Stimulated activated naive B cell treated with anti-CD40 and anti-IgM and Interleukin-4, amounts not matched to agents 10 μg/mL and 1 μg/mL and 100 μg/mL, for 72 hours (primary cell): ENCODE measurements at regions not wholly inside any gene's neighbourhood (a gene's known extent, or its start where the extent isn't known, plus 50 kb on each side); places are given as distances from the start of the nearest gene placed in this dataset.
"Not testable (repeated sequence)": the region's sequence is repeated elsewhere in the genome, so short reads cannot be mapped to it uniquely, and the experiment has no call there.

Source experiments
- ATAC-seq, 2 donors: fragments of 150-1000 bp; cut with Tn5 transposase; replicated peaks; 2 replicates each; pipeline ENCODE4 v1.10.0; 2021; ENCODE audit warnings: moderate library complexity in 1 of 2
- DNase-seq: peaks from one replicate; pipeline ENCODE4 v3.0.0; 2021
- H3K27ac Mint-ChIP-seq: one replicate; pipeline ENCODE4 v1.8.0; 2022; ENCODE audit warnings: mild to moderate bottlenecking, mixed read lengths
- H3K27me3 Mint-ChIP-seq, 2 donors: one replicate each; pipeline ENCODE4 v1.8.0; 2022; ENCODE audit warnings: mixed read lengths in 2 of 2
- H3K36me3 Mint-ChIP-seq, 2 donors: one replicate each; pipeline ENCODE4 v1.8.0; 2022; ENCODE audit warnings: mixed read lengths in 2 of 2, mild to moderate bottlenecking in 1 of 2
- H3K4me1 Mint-ChIP-seq, 2 donors: one replicate each; pipeline ENCODE4 v1.8.0; 2022; ENCODE audit warnings: mixed read lengths in 2 of 2, mild to moderate bottlenecking in 1 of 2
- H3K4me3 Mint-ChIP-seq, 2 donors: one replicate each; pipeline ENCODE4 v1.8.0; 2022; ENCODE audit warnings: mild to moderate bottlenecking in 2 of 2, mixed read lengths in 2 of 2, moderate library complexity in 1 of 2
- H3K9me3 Mint-ChIP-seq, 2 donors: one replicate each; pipeline ENCODE4 v1.8.0; 2022; ENCODE audit warnings: mixed read lengths in 2 of 2, mild to moderate bottlenecking in 1 of 2

DNA sequence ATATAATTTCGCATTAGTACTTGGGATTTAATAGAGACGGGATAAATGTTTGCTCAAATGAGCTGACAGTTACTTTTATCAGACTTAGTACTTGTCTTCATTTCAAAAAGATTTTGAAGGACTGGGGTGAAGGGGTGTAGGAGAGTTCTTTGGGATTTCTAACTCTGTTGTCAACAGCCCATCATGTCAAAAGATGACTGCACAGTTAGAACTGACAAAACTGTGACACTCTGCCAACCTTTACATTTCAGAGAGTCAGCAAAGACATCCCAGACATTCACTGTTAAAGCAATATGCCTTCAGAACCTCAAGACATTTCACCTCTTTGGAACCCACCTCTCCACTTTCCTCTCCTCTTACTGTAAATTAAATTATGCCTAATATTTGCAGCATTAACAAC, 285.4 kb upstream of the SPHKAP start:
- H3K27me3 Mint-ChIP-seq = no peaks in the 10 kb centered on the region
- peaks cover 0 to 3% of the 10 kb centered on the region in 2 donors for H3K9me3 Mint-ChIP-seq
- no peaks in the 10 kb centered on the region for H3K4me1 Mint-ChIP-seq
- H3K27ac Mint-ChIP-seq = no peak overlapping the region
- DNase-seq (no peak), ATAC-seq (no peak)
- no peaks in the 10 kb centered on the region for H3K36me3 Mint-ChIP-seq
- H3K4me3 Mint-ChIP-seq = no peak overlapping the region

- no peak overlapping the region for H3K4me3 Mint-ChIP-seq
- H3K27me3 Mint-ChIP-seq = no peaks in the 10 kb centered on the region
- DNase-seq = no peak
- H3K36me3 Mint-ChIP-seq = no peaks in the 10 kb centered on the region
- no peaks in the 10 kb centered on the region for H3K4me1 Mint-ChIP-seq
- H3K9me3 Mint-ChIP-seq = no peaks in the 10 kb centered on the region
- no peak overlapping the region for H3K27ac Mint-ChIP-seq
- no peak for ATAC-seq
Observed at GRCh38 chr2:228465408-228465807, 283.9 kb upstream of the SPHKAP start.

- no peak for ATAC-seq
- H3K36me3 Mint-ChIP-seq = no peaks in the 10 kb centered on the region
- no peaks in the 10 kb centered on the region for H3K27me3 Mint-ChIP-seq
- no peak overlapping the region for H3K27ac Mint-ChIP-seq
- no peak for DNase-seq
- no peak overlapping the region for H3K4me3 Mint-ChIP-seq
- H3K9me3 Mint-ChIP-seq = peaks cover 29 to 34% of the 10 kb centered on the region in 2 donors
- no peaks in the 10 kb centered on the region for H3K4me1 Mint-ChIP-seq
Observed at GRCh38 chr2:228458364-228458763, 276.9 kb upstream of the SPHKAP start.

- Mint-ChIP-seq H3K9me3 (peaks cover 4 to 5% of the 10 kb centered on the region in 2 donors), H3K4me3 (no peak overlapping the region), H3K4me1 (no peaks in the 10 kb centered on the region), H3K36me3 (no peaks in the 10 kb centered on the region), H3K27me3 (no peaks in the 10 kb centered on the region), H3K27ac (no peak overlapping the region)
- ATAC-seq = no peak
- no peak for DNase-seq
Observed at GRCh38 chr2:228447266-228447915, 265.9 kb upstream of the SPHKAP start.

DNA sequence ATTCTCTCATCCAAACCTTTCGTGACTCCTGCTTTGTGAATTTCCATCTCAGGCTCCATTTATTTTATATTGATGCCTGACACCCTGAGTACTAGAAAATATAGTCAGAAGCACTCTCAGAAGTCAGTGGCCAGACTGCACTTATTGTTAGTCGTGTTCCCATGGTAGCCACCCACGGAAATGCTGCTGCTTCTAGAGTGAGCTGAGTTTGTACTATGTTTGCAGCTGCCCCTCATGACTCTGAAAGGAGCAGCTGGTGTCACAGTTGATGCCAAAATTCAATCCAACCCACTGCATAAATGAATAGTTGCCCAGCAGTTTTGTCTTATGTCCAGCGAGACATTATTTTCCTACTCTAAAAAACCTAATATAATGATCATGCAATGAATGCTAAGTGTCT, 265.2 kb upstream of the SPHKAP start:
- no peak overlapping the region for H3K27ac Mint-ChIP-seq
- H3K9me3 Mint-ChIP-seq = peaks cover 4 to 5% of the 10 kb centered on the region in 2 donors
- no peaks in the 10 kb centered on the region for H3K36me3 Mint-ChIP-seq
- no peak overlapping the region for H3K4me3 Mint-ChIP-seq
- H3K4me1 Mint-ChIP-seq = no peaks in the 10 kb centered on the region
- ATAC-seq (no peak), DNase-seq (no peak)
- no peaks in the 10 kb centered on the region for H3K27me3 Mint-ChIP-seq

GRCh38 chr2:228444161-228444560, 262.7 kb upstream of the SPHKAP start:
- Mint-ChIP-seq H3K27me3 (no peaks in the 10 kb centered on the region), H3K27ac (no peak overlapping the region), H3K36me3 (no peaks in the 10 kb centered on the region), H3K4me3 (no peak overlapping the region), H3K9me3 (peaks cover 0 to 4% of the 10 kb centered on the region in 2 donors), H3K4me1 (no peaks in the 10 kb centered on the region)
- ATAC-seq (no peak), DNase-seq (no peak)

DNA sequence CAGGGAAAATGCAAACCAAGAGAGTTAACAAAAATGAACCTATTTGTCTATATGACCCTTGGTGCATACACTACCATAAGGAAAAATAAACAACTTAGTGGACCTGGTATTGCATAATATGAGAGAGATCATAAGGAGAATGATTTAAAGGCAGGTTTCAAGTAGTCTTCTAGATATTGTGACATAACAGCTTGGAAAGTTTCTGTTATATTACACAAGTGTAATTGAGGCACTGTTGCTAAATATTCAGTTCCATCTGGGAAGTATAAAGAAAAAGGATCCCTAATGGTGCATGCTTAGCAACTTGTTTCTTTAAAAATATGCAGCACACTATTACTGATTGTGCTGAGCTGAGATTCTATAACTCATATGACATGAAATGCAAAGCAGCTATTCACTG, 252.2 kb upstream of the SPHKAP start:
- Mint-ChIP-seq H3K27ac (no peak overlapping the region), H3K36me3 (no peaks in the 10 kb centered on the region), H3K9me3 (peaks cover 3 to 7% of the 10 kb centered on the region in 2 donors), H3K4me1 (no peaks in the 10 kb centered on the region), H3K4me3 (no peak overlapping the region), H3K27me3 (no peaks in the 10 kb centered on the region)
- no peak for ATAC-seq
- no peak for DNase-seq

GRCh38 chr2:228432116-228432515, 250.6 kb upstream of the SPHKAP start:
- no peaks in the 10 kb centered on the region for H3K4me1 Mint-ChIP-seq
- H3K36me3 Mint-ChIP-seq = no peaks in the 10 kb centered on the region
- no peak overlapping the region for H3K27ac Mint-ChIP-seq
- H3K27me3 Mint-ChIP-seq = no peaks in the 10 kb centered on the region
- DNase-seq (no peak), ATAC-seq (no peak)
- peaks cover 11 to 13% of the 10 kb centered on the region in 2 donors for H3K9me3 Mint-ChIP-seq
- no peak overlapping the region for H3K4me3 Mint-ChIP-seq

- Mint-ChIP-seq H3K9me3 (peaks cover 11 to 13% of the 10 kb centered on the region in 2 donors), H3K27ac (no peak overlapping the region), H3K4me3 (no peak overlapping the region), H3K4me1 (no peaks in the 10 kb centered on the region), H3K36me3 (no peaks in the 10 kb centered on the region), H3K27me3 (no peaks in the 10 kb centered on the region)
- DNase-seq (no peak), ATAC-seq (no peak)
Observed at GRCh38 chr2:228430986-228431385, 249.5 kb upstream of the SPHKAP start.

DNA sequence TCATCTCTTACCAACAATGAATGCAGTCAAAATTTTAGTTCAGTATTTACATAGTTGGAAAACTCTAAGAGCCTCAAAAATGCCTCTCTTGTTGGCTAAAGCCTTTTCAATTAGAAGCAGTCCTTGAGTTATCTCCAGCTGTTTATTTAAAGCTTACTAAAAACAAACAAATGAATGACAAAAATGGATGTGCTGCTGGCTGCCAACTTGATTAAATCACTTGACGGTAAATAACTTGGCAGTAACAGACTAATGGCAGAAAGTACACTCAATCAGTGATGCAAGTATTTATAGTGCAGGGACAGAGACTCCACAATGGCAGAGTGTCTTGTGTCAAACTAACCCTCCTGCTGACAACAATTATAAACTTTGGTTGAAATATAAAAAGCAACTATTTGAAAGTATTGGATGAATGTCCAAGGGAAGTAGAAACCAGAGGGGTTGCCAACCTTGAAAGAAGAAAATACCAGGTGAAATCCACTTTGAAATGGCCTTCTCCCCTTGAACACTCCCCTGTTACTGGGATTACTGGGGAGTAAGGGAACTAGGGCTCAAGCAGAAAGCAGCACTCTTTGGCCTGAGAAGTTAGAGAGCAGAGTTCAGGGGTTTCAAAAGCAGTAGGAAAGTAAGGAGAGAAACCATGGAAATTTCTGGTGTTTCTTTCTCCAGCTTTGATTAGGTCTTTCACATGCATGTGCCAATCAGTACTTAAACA, 245.2 kb upstream of the SPHKAP start:
- DNase-seq = no peak

DNA sequence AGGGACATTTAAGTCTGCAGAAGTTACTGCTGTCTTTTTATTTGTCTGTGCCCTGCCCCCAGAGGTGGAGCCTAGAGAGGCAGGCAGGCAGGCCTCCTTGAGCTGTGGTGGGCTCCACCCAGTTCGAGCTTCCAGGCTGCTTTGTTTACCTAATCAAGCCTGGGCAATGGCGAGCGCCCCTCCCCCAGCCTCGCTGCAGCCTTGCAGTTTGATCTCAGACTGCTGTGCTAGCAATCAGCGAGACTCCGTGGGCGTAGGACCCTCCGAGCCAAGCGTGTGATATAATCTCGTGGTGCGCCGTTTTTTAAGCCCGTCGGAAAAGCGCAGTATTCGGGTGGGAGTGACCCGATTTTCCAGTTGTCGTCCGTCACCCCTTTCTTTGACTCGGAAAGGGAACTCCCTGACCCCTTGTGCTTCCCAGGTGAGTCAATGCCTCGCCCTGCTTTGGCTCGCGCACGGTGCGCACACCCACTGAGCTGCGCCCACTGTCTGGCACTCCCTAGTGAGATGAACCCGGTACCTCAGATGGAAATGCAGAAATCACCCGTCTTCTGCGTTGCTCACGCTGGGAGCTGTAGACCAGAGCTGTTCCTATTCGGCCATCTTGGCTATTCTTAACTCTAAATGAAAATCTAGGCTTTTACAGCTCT, 244.0 kb upstream of the SPHKAP start:
- DNase-seq, ATAC-seq, H3K4me3 Mint-ChIP-seq, H3K27me3 Mint-ChIP-seq, H3K4me1 Mint-ChIP-seq, H3K27ac Mint-ChIP-seq, H3K36me3 Mint-ChIP-seq: not testable (repeated sequence)
- peaks cover 7 to 13% of the 10 kb centered on the region in 2 donors for H3K9me3 Mint-ChIP-seq

More for the DNA sequence above, 245.2 kb upstream of the SPHKAP start:
- ATAC-seq = no peak
- no peaks in the 10 kb centered on the region for H3K27me3 Mint-ChIP-seq
- no peak overlapping the region for H3K4me3 Mint-ChIP-seq
- no peaks in the 10 kb centered on the region for H3K36me3 Mint-ChIP-seq
- peaks cover 11 to 13% of the 10 kb centered on the region in 2 donors for H3K9me3 Mint-ChIP-seq
- no peaks in the 10 kb centered on the region for H3K4me1 Mint-ChIP-seq
- H3K27ac Mint-ChIP-seq = no peak overlapping the region

GRCh38 chr2:228417956-228418355, 236.5 kb upstream of the SPHKAP start:
- Mint-ChIP-seq H3K27ac (no peak overlapping the region), H3K4me3 (no peak overlapping the region), H3K36me3 (no peaks in the 10 kb centered on the region), H3K9me3 (peaks cover 5 to 9% of the 10 kb centered on the region in 2 donors), H3K27me3 (no peaks in the 10 kb centered on the region), H3K4me1 (no peaks in the 10 kb centered on the region)
- DNase-seq (no peak), ATAC-seq (no peak)

GRCh38 chr2:228417526-228417925, 236.0 kb upstream of the SPHKAP start:
- Mint-ChIP-seq H3K27ac (no peak overlapping the region), H3K4me1 (no peaks in the 10 kb centered on the region), H3K9me3 (peaks cover 5 to 9% of the 10 kb centered on the region in 2 donors), H3K27me3 (no peaks in the 10 kb centered on the region), H3K36me3 (no peaks in the 10 kb centered on the region), H3K4me3 (no peak overlapping the region)
- no peak for DNase-seq
- no peak for ATAC-seq

DNA sequence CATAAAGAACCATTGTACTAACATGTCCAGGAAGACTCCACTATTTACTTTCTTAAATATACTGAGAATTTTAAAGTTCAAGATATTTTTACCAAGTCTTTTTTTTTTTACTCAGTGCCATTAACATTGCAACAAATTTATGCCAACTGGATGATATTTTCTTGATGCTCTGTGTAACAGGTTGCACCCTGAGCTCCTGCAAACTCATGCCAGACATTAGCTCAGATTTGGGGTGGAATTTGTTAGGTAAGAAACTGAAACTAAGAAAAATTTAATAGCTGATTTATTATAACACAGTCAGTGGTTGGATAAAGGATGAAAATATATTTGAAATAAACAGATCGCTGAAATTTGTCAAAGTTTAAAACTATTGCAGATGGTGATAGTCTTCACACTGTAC, 228.6 kb upstream of the SPHKAP start:
- no peaks in the 10 kb centered on the region for H3K36me3 Mint-ChIP-seq
- H3K4me1 Mint-ChIP-seq = no peaks in the 10 kb centered on the region
- H3K27me3 Mint-ChIP-seq = no peaks in the 10 kb centered on the region
- no peak for DNase-seq
- H3K4me3 Mint-ChIP-seq = no peak overlapping the region
- ATAC-seq = no peak
- no peak overlapping the region for H3K27ac Mint-ChIP-seq
- no peaks in the 10 kb centered on the region for H3K9me3 Mint-ChIP-seq

- Mint-ChIP-seq H3K27me3 (no peaks in the 10 kb centered on the region), H3K4me3 (no peak overlapping the region), H3K9me3 (no peaks in the 10 kb centered on the region), H3K27ac (no peak overlapping the region), H3K4me1 (no peaks in the 10 kb centered on the region), H3K36me3 (no peaks in the 10 kb centered on the region)
- DNase-seq (no peak), ATAC-seq (no peak)
Observed at GRCh38 chr2:228409493-228409892, 228.0 kb upstream of the SPHKAP start.
